ENCODE measurements at regions not wholly inside any gene's neighbourhood (a gene's known extent, or its start where the extent isn't known, plus 50 kb on each side); places are given as distances from the start of the nearest gene placed in this dataset.

DNA sequence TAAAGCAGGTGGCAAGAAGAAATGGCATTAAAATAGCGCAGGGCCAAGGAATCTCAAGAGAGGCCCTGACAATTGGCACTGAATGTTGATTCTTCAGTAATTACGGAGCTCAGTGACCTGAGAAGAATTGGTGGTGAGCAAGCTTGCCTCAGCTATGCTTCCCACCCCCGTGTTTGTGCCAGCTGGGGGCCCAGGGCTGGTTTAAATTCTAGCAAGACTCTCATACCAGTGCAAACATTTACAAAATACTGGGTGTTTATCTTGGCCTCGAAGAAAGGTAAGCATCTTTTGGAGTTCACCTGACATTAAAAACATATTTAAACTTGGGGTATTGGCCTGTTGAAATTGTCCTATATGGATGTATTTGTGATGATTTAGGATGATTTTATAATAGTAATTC, 296.7 kb upstream of the USP25 start:
- TF ChIP-seq, protein P1, sequence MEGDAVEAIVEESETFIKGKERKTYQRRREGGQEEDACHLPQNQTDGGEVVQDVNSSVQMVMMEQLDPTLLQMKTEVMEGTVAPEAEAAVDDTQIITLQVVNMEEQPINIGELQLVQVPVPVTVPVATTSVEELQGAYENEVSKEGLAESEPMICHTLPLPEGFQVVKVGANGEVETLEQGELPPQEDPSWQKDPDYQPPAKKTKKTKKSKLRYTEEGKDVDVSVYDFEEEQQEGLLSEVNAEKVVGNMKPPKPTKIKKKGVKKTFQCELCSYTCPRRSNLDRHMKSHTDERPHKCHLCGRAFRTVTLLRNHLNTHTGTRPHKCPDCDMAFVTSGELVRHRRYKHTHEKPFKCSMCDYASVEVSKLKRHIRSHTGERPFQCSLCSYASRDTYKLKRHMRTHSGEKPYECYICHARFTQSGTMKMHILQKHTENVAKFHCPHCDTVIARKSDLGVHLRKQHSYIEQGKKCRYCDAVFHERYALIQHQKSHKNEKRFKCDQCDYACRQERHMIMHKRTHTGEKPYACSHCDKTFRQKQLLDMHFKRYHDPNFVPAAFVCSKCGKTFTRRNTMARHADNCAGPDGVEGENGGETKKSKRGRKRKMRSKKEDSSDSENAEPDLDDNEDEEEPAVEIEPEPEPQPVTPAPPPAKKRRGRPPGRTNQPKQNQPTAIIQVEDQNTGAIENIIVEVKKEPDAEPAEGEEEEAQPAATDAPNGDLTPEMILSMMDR (IDR thresholded peaks at IDR 0.05) = no peak
- no peak for TF ChIP-seq EZH2 (IDR thresholded peaks at IDR 0.05)
- no peak for TF ChIP-seq EZH2phosphoT487 (IDR thresholded peaks at IDR 0.05)

Data from neural progenitor cell (in vitro differentiated cells).